ENCODE measurements at regions not wholly inside any gene's neighbourhood (a gene's known extent, or its start where the extent isn't known, plus 50 kb on each side); places are given as distances from the start of the nearest gene placed in this dataset.

GRCh38 chr13:33636243-33636642 is 181.7 kb upstream of the RFC3 start:
- TF ChIP-seq ZNF274 (IDR thresholded peaks at IDR 0.05; ENCODE audit: low read depth, low read length) (no peak), YY1 (IDR thresholded peaks at IDR 0.05; ENCODE audit: insufficient read depth, insufficient read length) (no peak)

All from NT2/D1 (cell line).